CD4-positive, alpha-beta T cell (primary cell): ENCODE measurements at regions not wholly inside any gene's neighbourhood (a gene's known extent, or its start where the extent isn't known, plus 50 kb on each side); places are given as distances from the start of the nearest gene placed in this dataset.
"Not testable (repeated sequence)": the region's sequence is repeated elsewhere in the genome, so short reads cannot be mapped to it uniquely, and the experiment has no call there.

Experiments used
- ATAC-seq: fragments of 200-7000 bp; cut with Tn5 transposase; one replicate; pipeline ENCODE4 v1.10.0; 2022; ENCODE audit warnings: mild to moderate bottlenecking; ENCODE audit not compliant: poor library complexity
- CTCF ChIA-PET: fragments of 350-600 bp; sonication (Branson Sonifier 250); formaldehyde crosslinking; loops from one replicate; lab custom pipeline; 2021; ENCODE audit warnings: antibody characterized with exemption, inconsistent platforms; lab: Charles Lee
- POLR2A ChIA-PET: fragments of 350-600 bp; sonication (Branson Sonifier 250); formaldehyde crosslinking; loops from one replicate; lab custom pipeline; 2021; ENCODE audit warnings: antibody characterized with exemption, inconsistent platforms; lab: Charles Lee
- DNase-seq, 14 experiments: peaks; one replicate each; pipeline ENCODE4 v3.0.0-alpha.2; 2013 to 2020; ENCODE audit warnings: mixed read lengths in 2 of 14
- H3K27ac ChIP-seq, 2 donors: one replicate each; pipeline versions ENCODE4 v1.5.1 to v1.7.0; 2013; ENCODE audit warnings: low read length in 2 of 2, low read depth in 1 of 2, mild to moderate bottlenecking in 1 of 2
- H3K27me3 ChIP-seq, 2 experiments: 1 replicate in 1 of 2; 2 replicates in 1 of 2; pipeline versions ENCODE4 v1.6.1 to v1.7.0; 2013; ENCODE audit warnings: low read length in 2 of 2, control low read depth in 1 of 2, mild to moderate bottlenecking in 1 of 2, moderate library complexity in 1 of 2; ENCODE audit not compliant: insufficient read depth in 2 of 2, control insufficient read depth in 1 of 2
- H3K36me3 ChIP-seq: one replicate; pipeline ENCODE4 v1.6.1; 2013; ENCODE audit warnings: low read length, control low read depth; ENCODE audit not compliant: insufficient read depth
- H3K4me1 ChIP-seq: one replicate; pipeline ENCODE4 v1.6.1; 2013; ENCODE audit warnings: low read length, control low read depth; ENCODE audit not compliant: insufficient read depth
- H3K4me3 ChIP-seq: one replicate; pipeline ENCODE4 v1.5.1; 2013; ENCODE audit warnings: mild to moderate bottlenecking, low read length, moderate library complexity
- H3K9me3 ChIP-seq, 2 experiments: 1 replicate in 1 of 2; 2 replicates in 1 of 2; pipeline versions ENCODE4 v1.6.1 to v1.7.0; 2013; ENCODE audit warnings: low read length in 2 of 2, mild to moderate bottlenecking in 2 of 2, control low read depth in 1 of 2, moderate library complexity in 1 of 2; ENCODE audit not compliant: control insufficient read depth in 1 of 2, insufficient read depth in 1 of 2
- H3K27ac Mint-ChIP-seq: one replicate; pipeline ENCODE4 v1.8.0; 2020; ENCODE audit warnings: mixed read lengths
- H3K27me3 Mint-ChIP-seq: one replicate; pipeline ENCODE4 v1.8.0; 2021; ENCODE audit warnings: mixed read lengths
- H3K36me3 Mint-ChIP-seq: one replicate; pipeline ENCODE4 v1.8.0; 2021; ENCODE audit warnings: low read depth, mixed read lengths
- H3K4me1 Mint-ChIP-seq: one replicate; pipeline ENCODE4 v1.8.0; 2021; ENCODE audit warnings: low read depth, mixed read lengths
- H3K4me3 Mint-ChIP-seq: one replicate; pipeline ENCODE4 v1.8.0; 2020; ENCODE audit warnings: mild to moderate bottlenecking, mixed read lengths
- H3K9me3 Mint-ChIP-seq: one replicate; pipeline ENCODE4 v1.8.0; 2020; ENCODE audit warnings: mixed read lengths
- intact Hi-C, 2 experiments: fragments of 100-400 bp; cut with DNase I in 1 of 2; cut with micrococcal nuclease in 1 of 2; formaldehyde crosslinking; loops; one replicate each; pipeline versions ENCODE4 v1.15.1 to v1.9.0; 2023 to 2025; cut with DNase I, micrococcal nuclease

DNA sequence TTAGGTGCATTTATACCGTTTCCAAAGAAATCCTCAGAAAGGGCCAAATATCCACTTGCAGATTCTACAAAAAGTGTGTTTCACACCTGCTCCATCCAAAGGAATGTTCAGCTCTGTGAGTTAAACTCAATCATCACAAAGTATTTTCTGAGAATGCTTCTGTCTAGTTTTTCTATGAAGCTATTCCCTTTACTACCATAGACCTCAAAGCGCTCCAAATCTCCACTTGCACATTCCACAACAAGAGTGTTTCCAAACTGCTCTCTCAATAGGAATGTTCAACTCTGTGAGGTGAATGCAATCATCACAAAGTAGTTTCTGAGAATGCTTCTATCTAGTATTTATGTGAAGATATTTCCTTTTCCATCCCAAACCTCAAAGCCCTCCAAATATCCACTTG is 412.7 kb upstream of the WSB1 start:
- DNase-seq, H3K36me3 ChIP-seq, H3K9me3 Mint-ChIP-seq, H3K27me3 ChIP-seq, H3K4me3 Mint-ChIP-seq, H3K27ac ChIP-seq, H3K4me1 Mint-ChIP-seq, intact Hi-C loops, H3K36me3 Mint-ChIP-seq, H3K4me1 ChIP-seq, ATAC-seq, H3K27me3 Mint-ChIP-seq, H3K4me3 ChIP-seq, POLR2A ChIA-PET, CTCF ChIA-PET, H3K27ac Mint-ChIP-seq: not testable (repeated sequence)
- peaks cover 26 to 41% of the 10 kb centered on the region in 2 experiments for H3K9me3 ChIP-seq

GRCh38 chr17:26882097-26882761 is 411.7 kb upstream of the WSB1 start:
- H3K4me1 Mint-ChIP-seq, H3K36me3 ChIP-seq, H3K27me3 Mint-ChIP-seq, H3K36me3 Mint-ChIP-seq, H3K27me3 ChIP-seq, POLR2A ChIA-PET, H3K4me3 ChIP-seq, H3K4me3 Mint-ChIP-seq, DNase-seq, H3K27ac ChIP-seq, CTCF ChIA-PET, H3K27ac Mint-ChIP-seq, intact Hi-C loops, H3K9me3 Mint-ChIP-seq, H3K4me1 ChIP-seq: not testable (repeated sequence)
- ATAC-seq: peak; percentile 44
- peaks cover 26 to 30% of the 10 kb centered on the region in 2 experiments for H3K9me3 ChIP-seq

GRCh38 chr17:26883878-26884740 is 409.8 kb upstream of the WSB1 start:
- POLR2A ChIA-PET, H3K4me3 Mint-ChIP-seq, H3K4me1 ChIP-seq, H3K27ac Mint-ChIP-seq, H3K9me3 Mint-ChIP-seq, H3K27me3 Mint-ChIP-seq, H3K36me3 ChIP-seq, H3K4me1 Mint-ChIP-seq, H3K4me3 ChIP-seq, intact Hi-C loops, CTCF ChIA-PET, DNase-seq, H3K27me3 ChIP-seq, H3K27ac ChIP-seq, H3K36me3 Mint-ChIP-seq: not testable (repeated sequence)
- peak; percentile 24 for ATAC-seq
- peaks cover 10 to 11% of the 10 kb centered on the region in 2 experiments for H3K9me3 ChIP-seq

GRCh38 chr17:26884741-26885059 is 409.2 kb upstream of the WSB1 start:
- H3K27me3 ChIP-seq, H3K9me3 ChIP-seq, H3K27ac ChIP-seq, H3K4me3 Mint-ChIP-seq, H3K27me3 Mint-ChIP-seq, H3K36me3 ChIP-seq, POLR2A ChIA-PET, ATAC-seq, CTCF ChIA-PET, intact Hi-C loops, H3K36me3 Mint-ChIP-seq, DNase-seq, H3K4me1 Mint-ChIP-seq, H3K27ac Mint-ChIP-seq, H3K9me3 Mint-ChIP-seq, H3K4me3 ChIP-seq, H3K4me1 ChIP-seq: not testable (repeated sequence)

DNA sequence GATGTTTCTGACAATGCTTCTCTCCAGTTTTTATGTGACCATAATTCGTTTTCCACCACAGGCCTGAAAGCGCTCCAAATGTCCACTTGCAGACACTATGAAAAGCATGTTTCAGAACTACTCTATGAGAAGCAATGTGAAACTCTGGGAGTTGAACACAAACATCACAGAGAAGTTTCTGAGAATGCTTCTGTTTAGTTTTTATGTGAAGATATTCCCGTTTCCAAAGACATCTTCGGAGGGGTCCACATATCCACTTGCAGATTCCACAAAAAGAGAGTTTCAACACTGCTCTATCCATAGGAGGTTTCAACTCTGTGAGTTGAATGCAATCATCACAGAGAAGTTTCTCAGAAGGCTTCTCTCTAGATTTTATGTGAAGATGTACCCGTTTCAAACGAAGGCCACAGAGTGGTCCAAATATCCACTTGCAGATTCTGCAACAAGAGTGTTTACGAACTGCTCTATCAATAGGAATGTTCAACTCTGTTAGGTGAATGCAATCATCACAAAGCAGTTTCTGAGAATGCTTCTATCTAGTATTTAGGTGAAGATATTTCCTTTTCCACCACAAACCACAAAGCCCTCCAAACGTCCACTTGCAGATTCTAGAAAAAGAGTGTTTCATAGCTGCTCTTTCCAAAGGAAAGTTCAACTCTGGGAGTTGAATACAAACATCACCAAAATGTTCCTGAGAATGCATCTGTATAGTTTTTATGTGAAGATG is 408.5 kb upstream of the WSB1 start:
- H3K27me3 ChIP-seq, H3K27ac ChIP-seq, H3K4me1 ChIP-seq, H3K27me3 Mint-ChIP-seq, H3K9me3 Mint-ChIP-seq, CTCF ChIA-PET, intact Hi-C loops, H3K27ac Mint-ChIP-seq, H3K4me3 ChIP-seq, H3K9me3 ChIP-seq, H3K36me3 ChIP-seq, ATAC-seq, H3K4me1 Mint-ChIP-seq, H3K36me3 Mint-ChIP-seq, H3K4me3 Mint-ChIP-seq: not testable (repeated sequence)
- peak in 2 of 14 experiments; percentile 1 to 53 for DNase-seq
- POLR2A ChIA-PET: interaction anchor here (0.6 kb wide), 1 partner anchor 282 kb away, joined by 4 read pairs; no protein-coding TSS in a partner anchor
